ENCODE measurements at regions not wholly inside any gene's neighbourhood (a gene's known extent, or its start where the extent isn't known, plus 50 kb on each side); places are given as distances from the start of the nearest gene placed in this dataset.
A peak's percentile ranks its signal among the peaks of the same experiment; 100 is the strongest.

DNA sequence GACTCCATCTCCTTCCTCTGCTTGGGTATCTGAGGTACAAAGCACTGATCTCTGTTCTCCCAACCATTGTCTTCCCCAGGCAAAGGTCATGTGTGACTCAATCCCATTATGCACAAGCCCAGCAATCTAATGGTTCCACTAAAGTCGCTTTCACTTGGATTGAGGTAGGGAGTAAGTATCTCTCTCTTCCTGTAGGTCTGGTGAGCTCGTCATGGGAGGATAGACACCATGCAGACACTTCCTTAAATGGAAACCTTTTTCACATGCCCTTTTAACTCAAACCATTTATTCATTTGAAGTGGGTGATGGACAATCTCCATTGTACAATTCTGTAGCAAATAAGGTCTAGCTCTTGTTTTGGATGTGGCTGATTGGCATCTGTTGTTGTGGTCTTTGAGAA lies 245.2 kb upstream of the CLNK start:
- DNase-seq (ENCODE audit: low spot score), result no peak

DNA sequence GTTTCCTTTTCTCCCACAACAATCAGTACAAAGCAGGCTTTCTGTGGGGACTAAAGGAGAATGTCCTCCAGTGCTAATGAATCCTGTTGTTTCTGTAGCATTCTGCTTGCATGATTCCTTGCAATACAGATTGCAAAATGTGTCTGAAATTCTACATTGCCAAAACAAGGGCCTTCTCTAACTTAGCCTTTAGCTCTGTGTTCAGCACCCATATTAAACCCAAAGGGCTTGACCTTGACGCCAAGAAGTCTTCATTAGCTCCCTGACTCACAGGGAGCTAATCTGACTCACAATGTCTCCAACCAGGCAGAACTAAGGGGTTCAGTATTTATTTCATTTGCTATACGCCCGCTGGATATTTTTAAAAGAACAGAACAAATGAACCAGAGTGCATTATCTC lies 241.4 kb upstream of the CLNK start:
- no peak for DNase-seq (ENCODE audit: low spot score)

DNA sequence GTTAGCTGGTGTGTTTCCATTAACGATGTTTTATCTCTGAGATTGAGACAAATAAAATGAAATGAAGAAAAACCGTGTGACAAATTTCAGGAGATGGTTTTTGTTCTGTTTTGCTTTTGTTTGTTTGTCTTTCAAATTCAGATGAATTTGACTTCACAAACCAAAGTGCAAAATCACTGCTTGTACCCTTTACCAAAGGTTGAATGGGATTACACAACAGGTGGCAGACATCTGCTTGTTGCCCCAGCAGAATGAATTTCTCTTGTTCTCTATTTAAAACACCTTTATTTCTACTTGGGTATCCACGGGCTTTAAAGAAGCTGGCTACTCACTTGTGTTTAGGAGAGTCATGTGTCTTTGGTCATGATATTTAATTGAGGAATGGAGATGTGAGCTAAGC lies 239.7 kb upstream of the CLNK start:
- no peak for DNase-seq (ENCODE audit: low spot score)

DNA sequence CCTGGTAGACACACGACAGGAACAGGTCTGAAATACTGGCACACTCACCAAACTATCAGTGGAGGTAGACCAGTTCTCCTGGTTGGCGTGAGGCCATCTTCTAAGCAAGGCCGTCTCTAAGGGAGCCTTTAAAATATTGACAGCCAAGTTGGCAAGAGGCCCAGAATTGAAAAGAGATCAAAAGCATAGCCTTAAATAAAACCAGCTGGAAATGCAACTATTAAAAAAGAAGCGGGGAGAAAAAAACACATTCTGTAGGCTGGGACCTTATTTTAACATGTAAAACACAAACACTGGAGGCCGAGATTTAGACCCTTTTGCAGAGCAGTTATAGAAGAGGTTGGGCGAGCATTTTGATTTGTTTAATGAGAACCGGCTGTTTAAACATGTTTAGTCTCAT lies 233.0 kb upstream of the CLNK start:
- peak; percentile 93 for DNase-seq (ENCODE audit: low spot score)

DNA sequence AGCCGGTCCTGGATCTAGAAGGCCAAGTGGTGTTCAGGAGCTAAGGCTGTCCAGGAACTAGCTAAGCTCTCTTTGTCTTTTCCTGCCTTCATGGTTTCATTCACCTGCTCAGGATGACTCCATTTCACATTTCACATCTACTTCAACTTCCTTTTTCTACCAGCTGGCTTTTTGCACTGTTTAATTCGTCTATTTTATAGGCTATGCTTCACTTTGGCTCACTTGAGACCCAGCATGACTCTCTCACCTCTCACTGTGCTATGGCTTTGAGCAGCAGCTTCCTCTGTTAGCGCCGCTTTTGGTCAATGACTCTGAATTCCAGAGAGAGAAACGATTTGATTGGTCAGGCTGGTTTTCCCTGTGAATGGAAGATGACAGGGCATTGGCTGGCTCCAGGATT lies 213.5 kb upstream of the CLNK start:
- DNase-seq (ENCODE audit: low spot score), result no peak

DNA sequence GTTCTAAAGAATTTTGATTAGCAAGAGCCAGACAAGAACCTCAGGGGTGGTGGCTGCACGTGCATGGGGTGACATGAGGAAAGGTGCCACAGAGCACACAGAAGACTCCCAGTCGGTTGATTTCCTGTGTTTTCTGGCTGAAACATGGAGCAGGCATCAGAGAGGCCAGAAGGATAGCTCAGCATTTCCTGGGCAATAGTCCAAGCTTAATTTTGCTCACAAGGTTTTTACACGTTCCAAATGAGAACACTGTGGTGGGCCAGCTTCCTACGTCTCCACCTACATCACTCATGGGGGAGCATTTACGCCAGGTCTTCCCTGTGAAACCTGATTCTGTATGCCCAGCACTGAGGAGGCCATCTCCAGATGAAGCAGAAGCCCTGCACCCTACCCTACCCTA lies 212.5 kb upstream of the CLNK start:
- no peak for DNase-seq (ENCODE audit: low spot score)

DNA sequence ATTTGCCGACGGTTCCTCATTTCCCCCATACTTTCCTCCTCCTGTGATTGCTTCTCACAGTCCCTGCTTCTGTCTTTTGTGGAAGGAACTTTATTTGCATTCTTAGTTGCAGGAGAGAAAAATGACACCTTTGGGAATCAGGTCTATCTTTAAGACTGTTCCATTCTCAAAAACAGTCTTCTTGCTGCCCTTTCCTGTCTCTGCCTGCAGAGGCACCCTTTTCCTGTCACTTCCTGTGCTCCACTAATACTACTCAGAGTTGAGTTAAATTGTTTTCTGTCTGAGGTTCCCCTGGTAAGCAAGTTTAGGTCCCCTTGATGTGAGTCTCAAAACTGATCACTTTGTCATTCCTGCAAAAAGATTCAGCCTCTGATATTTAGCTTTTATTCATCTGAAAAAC lies 208.8 kb upstream of the CLNK start:
- peak; percentile 35 for DNase-seq (ENCODE audit: low spot score)

DNA sequence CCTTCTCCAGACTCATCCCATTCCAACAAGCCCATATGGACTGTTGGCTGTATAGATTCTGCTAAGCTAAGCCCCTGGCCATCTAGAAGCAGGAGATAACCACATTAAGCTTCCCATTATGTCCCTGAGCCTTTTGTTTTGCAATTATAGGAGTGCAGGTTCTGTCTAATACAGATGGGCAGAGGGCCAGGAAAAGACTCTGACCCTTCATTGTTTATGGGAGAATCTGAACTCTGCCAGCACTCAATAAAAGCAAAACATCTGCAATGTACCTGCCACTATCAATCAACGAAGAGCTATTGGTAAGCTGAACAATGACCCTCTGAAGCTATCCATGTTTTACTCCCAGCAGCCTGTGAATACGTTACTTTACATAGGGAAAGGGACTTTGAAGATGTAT lies 207.3 kb upstream of the CLNK start:
- DNase-seq (ENCODE audit: low spot score), result no peak

DNA sequence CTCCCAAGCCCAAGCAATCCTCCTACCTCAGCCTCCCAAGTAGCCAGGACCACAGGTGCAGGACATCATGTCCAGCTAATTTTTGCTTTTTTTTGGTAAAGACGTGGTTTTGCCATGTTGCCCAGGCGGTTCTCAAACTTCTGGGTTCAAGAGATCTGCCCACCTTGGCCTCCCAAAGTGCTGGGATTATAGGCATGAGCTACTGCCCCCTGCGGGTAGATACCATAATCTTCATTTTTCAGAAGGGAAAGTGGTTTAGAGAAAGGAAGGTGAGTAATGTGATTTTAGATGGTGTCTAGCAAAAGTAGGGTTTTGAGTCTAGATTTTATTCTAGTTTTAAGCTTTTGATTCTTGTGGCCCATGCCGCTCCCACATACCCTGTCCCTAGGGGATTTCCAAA lies 205.3 kb upstream of the CLNK start:
- no peak for DNase-seq (ENCODE audit: low spot score)

DNA sequence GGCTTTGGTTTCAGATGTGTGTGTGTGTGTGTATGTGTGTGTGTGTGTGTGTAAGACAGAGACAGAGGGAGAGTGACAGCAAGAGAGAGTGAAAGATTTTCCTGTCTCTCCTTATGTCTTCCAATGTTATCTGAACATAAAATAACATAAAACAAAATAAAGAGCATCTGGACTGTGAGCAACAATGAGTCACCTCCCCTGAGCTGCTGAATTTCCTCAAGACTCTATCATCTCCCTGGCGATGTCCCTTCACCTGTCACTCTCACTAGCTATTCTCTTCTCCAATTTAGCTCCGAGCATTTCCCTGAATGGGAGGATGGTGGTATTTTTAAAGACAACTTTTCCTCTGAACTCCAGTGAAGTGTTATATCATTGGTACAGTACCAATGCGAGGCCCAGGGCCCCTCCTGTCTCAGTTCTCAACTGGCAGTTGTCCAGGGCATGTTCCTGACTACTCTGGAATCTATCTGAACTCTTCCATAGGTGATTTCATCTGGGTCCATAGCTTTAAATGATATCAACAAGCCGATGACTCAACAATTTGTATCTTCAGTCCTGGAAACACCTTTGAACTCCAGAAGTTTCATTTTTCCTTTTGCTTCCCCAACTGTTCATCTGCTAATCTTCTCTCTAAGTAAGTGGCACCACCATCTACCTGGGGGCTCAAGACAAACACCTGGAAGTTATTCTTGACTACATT lies 195.0 kb upstream of the CLNK start:
- peak; percentile 5 for DNase-seq (ENCODE audit: low spot score)

DNA sequence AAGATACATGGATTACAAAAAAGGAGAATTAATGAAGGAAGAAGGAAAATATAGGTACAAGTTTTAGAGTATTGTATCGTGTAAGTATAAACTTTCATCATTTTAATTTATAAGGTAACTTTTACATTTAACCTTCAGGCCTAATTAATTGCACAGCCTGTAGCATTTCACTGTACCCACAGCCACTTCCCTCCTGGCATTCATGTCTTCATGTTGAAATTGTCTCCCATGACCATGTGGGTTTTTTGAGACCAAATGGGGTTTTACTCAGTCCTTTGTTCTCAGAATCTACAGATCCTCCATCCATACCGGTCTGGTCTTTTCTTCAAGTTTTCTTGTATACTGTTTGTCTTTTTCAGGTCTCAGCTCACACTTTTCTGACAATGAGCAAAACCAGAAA lies 194.3 kb upstream of the CLNK start:
- no peak for DNase-seq (ENCODE audit: low spot score)

DNA sequence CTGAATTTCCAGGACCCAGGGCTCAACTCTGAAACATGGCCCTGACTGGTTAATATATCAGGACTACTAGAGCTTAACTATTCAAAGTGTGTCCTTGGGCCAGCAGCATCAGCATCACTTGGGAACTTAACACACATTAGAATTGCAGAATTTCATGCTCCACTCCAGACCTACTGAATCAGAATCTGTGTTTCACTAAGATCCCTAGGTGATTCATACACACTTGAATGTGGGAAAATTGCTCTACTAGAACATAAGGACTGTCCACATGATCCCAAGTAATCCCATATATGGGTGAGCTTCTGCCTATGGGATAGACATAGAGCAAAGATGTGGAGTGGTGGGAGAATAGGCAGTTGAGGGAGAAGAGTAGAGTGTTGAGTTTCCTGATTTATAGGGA lies 192.5 kb upstream of the CLNK start:
- DNase-seq (ENCODE audit: low spot score), result no peak

DNA sequence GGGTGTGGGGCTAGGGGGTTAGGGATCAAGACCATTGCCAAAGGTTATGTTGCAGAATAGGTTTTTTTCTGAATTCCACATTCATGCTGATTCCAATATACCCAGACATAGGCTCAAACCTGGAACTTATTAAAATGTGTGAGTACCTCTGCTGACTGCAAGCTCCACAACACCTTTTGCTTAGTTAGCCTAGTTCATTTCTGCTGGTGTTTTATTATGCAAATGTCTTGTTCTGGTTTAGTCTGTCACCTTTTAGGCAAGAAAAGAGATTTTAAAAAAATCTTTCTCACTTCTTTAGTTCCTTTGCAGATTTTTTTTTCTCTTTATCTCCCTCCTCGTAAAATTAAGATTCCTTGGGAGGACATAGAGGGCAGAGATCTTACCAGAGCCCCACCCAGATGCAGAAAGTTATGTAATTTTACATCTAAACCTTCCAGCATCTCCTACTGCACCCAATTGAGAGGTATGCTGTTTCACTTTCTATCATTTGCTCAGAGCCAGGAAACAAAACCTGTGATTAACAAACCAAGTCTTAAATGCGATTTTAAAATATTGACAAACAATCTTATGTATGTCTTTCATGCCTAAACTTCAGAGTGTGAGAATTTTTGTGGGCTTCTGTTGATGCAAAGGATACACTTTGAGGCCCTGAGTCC lies 190.7 kb upstream of the CLNK start:
- no peak for DNase-seq (ENCODE audit: low spot score)

DNA sequence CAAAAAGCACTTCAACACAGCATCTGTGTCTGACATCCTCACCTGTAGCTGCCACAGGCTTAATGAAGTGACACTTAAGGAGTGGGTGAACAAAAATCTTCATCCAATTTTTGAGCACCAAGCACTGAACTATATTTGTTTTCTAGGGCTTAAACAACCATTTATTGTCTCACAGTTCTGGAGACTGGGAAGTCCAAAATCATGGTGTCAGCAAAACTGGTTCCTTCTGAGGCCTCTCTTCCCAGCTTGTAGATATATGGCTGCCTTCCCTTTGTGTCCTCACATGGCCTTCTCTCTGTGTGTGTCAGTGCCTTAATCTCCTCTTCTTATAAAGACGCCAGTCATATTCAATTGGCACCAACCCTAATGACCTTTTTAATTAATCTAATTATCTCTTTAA lies 189.2 kb upstream of the CLNK start:
- no peak for DNase-seq (ENCODE audit: low spot score)

DNA sequence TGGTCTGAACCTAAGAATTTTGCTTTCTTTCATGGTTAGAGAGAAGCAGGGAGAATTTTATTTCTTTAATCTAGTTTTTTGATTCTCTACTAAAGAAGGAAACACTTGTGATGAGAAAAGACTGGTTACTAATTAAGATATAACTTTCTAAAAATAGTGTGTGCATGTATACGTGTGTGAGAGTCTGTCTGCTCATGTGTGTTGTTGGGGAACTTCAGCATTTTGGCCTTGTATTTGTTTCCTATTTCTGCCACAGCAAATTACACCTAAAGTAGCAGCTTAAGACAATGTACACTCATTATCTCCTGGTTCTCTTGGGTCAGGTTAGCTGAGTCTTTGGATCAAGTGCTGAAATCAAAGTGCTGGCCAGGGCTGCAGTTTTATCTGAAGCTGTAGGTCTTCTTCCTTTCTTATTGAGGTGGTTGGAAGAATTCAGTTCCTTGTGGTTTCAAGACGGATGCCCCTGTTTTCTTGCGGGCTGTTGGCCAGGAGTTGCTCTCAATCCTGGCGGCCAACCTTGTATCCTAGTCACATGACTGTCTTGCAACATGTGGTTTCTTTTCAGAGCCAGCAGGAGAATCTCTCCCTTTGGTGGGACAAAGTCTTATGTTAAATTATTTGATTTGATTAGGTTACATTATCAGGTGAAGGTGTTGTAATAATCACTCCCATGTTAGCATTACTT lies 188.4 kb upstream of the CLNK start:
- DNase-seq (ENCODE audit: low spot score), result no peak

DNA sequence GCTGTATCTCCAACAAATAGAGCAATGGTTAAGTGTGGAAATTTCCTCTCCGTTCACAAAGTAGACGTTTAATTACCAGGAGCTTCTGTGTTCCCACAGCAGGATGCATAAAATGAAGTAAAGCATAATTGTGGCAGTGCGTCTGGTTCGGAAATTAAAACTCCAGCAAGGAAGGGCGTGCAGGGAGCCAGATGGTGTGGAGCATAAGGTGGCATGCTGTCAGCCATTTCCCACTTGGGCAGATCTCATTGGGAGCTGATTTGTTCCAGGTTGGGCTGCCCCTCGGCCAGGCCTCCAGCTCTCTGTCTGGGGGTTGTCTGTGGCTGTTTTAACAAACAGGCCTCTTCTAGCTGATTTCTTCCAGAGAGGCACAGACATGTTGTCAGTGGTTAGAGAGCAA lies 182.1 kb upstream of the CLNK start:
- no peak for DNase-seq (ENCODE audit: low spot score)

DNA sequence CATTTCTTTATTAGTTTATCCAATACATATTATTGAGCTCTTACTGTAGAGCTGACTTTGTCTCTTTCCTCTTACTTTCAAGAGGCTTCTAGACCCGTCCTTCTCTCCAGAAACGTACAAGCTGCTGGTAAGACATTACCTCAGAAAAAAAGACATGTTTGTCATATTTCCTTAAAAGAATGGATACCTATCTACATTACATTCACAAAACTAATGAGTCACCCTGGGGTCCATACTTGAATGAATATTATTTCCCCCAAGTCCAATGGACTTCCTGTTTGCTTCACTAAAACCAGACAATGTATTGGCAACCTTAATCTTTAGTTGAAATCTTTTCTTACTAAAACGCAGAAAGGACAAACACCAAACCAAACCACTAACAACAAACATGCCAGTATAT lies 176.5 kb upstream of the CLNK start:
- no peak for DNase-seq (ENCODE audit: low spot score)

DNA sequence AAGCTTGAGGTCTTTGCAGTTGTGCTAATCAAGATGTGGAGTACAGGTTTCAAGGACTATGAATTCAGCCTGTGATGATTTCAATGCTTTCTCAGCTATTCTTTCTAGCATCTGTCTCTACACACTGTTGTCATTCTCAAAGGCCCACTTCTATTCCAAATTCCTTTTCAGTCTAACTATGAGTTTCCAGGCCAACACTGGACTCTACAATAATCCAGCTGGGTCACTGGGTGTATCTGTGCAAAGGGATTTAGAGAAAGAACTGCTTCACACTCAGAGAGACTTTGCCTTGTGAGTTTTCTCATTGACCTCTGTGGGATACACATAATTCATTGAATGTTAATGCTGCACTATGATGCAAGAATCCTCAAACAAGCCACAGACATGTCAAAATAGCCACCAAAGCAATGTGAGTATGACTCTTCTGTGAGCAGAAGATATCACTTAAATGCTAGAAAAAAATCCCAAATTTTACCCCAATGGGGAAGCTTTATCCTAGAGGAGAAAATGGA lies 171.8 kb upstream of the CLNK start:
- no peak for DNase-seq (ENCODE audit: low spot score)

DNA sequence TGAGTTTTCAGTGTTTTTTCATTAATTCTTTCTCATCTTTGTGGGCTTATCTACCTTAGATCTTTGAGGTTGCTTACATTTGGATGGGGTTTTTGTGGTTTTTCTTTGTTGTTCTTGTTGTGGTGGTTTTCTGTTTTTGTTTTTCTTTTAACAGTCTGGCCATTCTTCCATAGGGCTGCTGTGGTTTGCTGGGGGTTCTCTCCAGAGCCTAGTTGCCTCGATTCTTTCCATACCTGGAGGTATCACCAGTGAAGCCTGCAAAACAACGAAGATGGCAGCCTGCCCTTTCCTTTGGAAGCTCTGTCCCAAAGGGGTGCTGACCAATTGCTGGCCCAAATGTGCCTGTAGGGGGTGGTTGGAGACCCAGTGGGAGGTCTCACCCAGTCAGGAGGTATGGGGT lies 168.6 kb upstream of the CLNK start:
- DNase-seq (ENCODE audit: low spot score), result no peak

DNA sequence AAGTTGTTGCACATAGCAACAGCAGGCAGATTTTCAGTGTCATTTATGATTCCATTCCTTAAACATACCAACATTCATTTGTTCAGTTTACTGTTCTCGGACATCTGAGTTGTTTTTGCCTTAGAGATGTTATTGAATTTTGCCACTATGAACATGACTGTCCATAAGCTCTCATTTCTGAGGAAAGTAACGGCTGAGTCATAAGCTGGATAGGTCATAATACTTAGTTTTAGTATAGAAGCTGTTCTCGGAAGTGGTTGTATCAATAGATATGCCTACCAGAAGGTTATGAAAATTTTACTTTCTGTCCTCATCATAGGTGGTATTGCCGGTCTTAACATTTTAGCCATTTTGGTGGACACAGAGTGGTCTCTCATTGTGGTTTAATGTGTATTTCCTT lies 157.1 kb upstream of the CLNK start:
- no peak for DNase-seq (ENCODE audit: low spot score)

DNA sequence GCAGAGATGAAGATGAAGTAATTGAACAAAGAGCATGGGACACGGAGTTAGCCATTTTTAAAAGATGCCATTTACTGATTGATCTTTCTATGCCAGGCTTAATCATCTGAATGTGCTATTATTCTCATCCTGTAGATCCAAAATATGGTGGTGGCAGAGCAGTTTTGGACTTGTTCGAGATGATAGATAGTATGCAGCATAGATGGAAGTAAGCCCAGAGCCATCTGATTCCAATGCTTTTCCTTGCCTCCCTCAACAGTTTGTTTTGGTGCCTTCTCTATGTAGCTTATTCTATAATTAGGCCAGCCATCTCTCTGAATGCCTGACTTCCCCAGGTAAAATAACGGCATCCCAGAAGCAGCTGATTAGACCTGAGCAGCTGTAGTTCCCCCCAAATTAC lies 152.6 kb upstream of the CLNK start:
- no peak for DNase-seq (ENCODE audit: low spot score)

DNA sequence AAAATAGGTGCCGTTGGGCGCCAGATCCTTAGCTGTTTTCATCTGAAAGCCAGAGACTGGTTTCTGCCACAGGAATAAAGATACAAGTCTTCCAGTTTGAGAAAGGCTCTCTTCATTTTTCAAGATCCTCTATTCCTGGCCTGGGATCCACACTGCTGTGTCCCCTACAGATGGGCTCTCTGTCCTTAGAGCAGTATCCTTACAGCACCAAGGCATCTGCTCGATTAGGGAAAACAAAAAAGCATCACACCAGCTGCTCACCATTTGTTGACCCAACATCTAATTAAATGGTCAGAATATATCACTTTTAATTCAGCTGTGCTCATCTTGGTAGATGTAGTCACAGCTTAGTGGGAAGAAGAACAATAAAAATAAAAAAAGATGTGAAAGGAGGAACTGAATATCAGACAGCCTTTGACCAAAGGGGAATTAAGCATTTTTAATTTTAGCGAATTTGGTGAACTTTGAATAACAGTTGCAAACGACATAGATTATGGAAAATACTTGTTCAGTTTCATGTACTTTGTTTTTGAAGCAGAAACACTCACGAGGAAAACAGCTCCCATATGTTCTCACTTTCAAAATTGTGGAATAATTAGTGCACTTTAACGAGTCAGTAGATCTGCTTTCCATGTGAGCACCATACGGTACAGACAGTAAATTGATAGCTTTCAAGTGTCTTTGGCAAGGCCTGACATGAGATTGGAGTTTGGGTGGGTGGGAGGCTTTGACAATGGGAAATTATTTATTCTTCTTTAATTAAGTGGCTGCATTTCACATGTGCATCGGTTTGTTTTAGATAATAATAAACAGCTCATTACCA lies 148.4 kb upstream of the CLNK start:
- DNase-seq (ENCODE audit: low spot score), result no peak
